ENCODE measurements at regions not wholly inside any gene's neighbourhood (a gene's known extent, or its start where the extent isn't known, plus 50 kb on each side); places are given as distances from the start of the nearest gene placed in this dataset.

DNA sequence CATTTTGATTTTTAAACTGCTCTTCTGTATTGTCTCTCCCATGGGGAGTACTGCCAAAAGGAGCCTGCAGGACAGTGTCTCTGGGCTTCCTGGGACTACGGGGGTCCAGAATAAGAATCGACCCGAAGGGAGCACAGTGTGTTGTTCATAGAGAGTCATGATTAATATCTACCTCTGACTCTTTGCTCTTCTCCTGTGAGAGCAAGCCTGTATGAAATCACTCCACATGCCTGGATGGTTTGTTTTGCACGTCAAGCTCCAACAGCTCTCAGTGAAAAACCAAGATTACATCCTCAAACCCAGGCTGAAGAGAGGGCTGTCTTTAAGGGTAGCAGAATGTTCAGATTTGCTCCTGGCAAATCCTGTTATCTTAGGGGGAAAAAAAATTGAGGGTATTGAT, 1860.0 kb upstream of the WWC1 start:
- no peak for TF ChIP-seq YY1 (IDR thresholded peaks at IDR 0.05)
- TF ChIP-seq HNF4A (conservative IDR thresholded peaks at IDR 0.05): no peak
- no peak for TF ChIP-seq CTCF (IDR thresholded peaks at IDR 0.05; ENCODE audit: low read depth, low read length, missing input control)
- no peak for TF ChIP-seq FOXA2 (IDR thresholded peaks at IDR 0.05)
- no peak for TF ChIP-seq SP1 (IDR thresholded peaks at IDR 0.05)
- TF ChIP-seq HNF4G (IDR thresholded peaks at IDR 0.05): no peak
- TF ChIP-seq TAF1 (conservative IDR thresholded peaks at IDR 0.05): no peak
- TF ChIP-seq EGR1 (IDR thresholded peaks at IDR 0.05; ENCODE audit: low read depth in 2 of 2): no peak
- TF ChIP-seq, protein P1, sequence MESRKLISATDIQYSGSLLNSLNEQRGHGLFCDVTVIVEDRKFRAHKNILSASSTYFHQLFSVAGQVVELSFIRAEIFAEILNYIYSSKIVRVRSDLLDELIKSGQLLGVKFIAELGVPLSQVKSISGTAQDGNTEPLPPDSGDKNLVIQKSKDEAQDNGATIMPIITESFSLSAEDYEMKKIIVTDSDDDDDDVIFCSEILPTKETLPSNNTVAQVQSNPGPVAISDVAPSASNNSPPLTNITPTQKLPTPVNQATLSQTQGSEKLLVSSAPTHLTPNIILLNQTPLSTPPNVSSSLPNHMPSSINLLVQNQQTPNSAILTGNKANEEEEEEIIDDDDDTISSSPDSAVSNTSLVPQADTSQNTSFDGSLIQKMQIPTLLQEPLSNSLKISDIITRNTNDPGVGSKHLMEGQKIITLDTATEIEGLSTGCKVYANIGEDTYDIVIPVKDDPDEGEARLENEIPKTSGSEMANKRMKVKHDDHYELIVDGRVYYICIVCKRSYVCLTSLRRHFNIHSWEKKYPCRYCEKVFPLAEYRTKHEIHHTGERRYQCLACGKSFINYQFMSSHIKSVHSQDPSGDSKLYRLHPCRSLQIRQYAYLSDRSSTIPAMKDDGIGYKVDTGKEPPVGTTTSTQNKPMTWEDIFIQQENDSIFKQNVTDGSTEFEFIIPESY (IDR thresholded peaks at IDR 0.05): no peak
- no peak for TF ChIP-seq RXRA (IDR thresholded peaks at IDR 0.05)
- TF ChIP-seq JUND (IDR thresholded peaks at IDR 0.05): no peak
- TF ChIP-seq REST (IDR thresholded peaks at IDR 0.05): no peak
- TF ChIP-seq NR2F2 (IDR thresholded peaks at IDR 0.05): no peak
- no peak for TF ChIP-seq MAX (IDR thresholded peaks at IDR 0.05)
- no peak for TF ChIP-seq RAD21 (IDR thresholded peaks at IDR 0.05)
- TF ChIP-seq ATF3 (IDR thresholded peaks at IDR 0.05): no peak
- TF ChIP-seq FOXA1 (IDR thresholded peaks at IDR 0.05): no peak
- no peak for TF ChIP-seq GABPA (IDR thresholded peaks at IDR 0.05 in 1 of 2, conservative IDR thresholded peaks at IDR 0.05 in 1 of 2)
- DNase-seq (ENCODE audit: low spot score): no peak
- no peak overlapping the region for H3K27ac ChIP-seq (ENCODE audit: low read depth in 1 of 2, low read length in 2 of 2)
- peaks cover 0 to 1% (median 0%) of the 10 kb centered on the region in 4 donors for H3K9me3 ChIP-seq (ENCODE audit: control insufficient read depth in 4 of 4, low read length in 3 of 4)
- no peak overlapping the region for H3K9ac ChIP-seq (ENCODE audit: low read depth in 1 of 2, low read length in 2 of 2)
- no peaks in the 10 kb centered on the region for H3K36me3 ChIP-seq (ENCODE audit: control insufficient read depth in 4 of 4, insufficient read depth in 3 of 4, low read depth in 1 of 4, low read length in 3 of 4)
- H3K4me1 ChIP-seq (ENCODE audit: control insufficient read depth in 4 of 4, insufficient read depth in 4 of 4, low read length in 3 of 4): no peaks in the 10 kb centered on the region
- WGBS: 16% methylated on average over 4 of the region's 4 CpGs
- no peaks in the 10 kb centered on the region for H3K27me3 ChIP-seq (ENCODE audit: control insufficient read depth in 4 of 4, insufficient read depth in 4 of 4, low read length in 3 of 4)
- no peak overlapping the region for H3K4me3 ChIP-seq (ENCODE audit: low read depth in 1 of 3, low read length in 3 of 3)

All from liver (tissue), 8 donors.